Dermis microvascular lymphatic vessel endothelial cell (primary cell): ENCODE measurements at regions not wholly inside any gene's neighbourhood (a gene's known extent, or its start where the extent isn't known, plus 50 kb on each side); places are given as distances from the start of the nearest gene placed in this dataset.
"Not testable (repeated sequence)": the region's sequence is repeated elsewhere in the genome, so short reads cannot be mapped to it uniquely, and the experiment has no call there.

Source experiments
- DNase-seq, 2 donors: peaks; one replicate each; pipeline versions ENCODE4 v3.0.0 to v3.0.0-alpha.2; 2010; ENCODE audit warnings: low read depth in 2 of 2

- not testable (repeated sequence) for DNase-seq
These were observed 109.5 kb upstream of the CXorf66 start for GRCh38 chrX:140074851-140075250.

- no peak for DNase-seq
These were observed 105.7 kb upstream of the CXorf66 start for GRCh38 chrX:140071037-140071436.

- no peak for DNase-seq
These were observed 100.8 kb upstream of the CXorf66 start for GRCh38 chrX:140065961-140066662.

GRCh38 chrX:140064993-140065392, 99.7 kb upstream of the CXorf66 start:
- DNase-seq, result no peak

GRCh38 chrX:140057001-140057411, 91.7 kb upstream of the CXorf66 start:
- DNase-seq, result peak; percentile 59 to 65

- DNase-seq, result no peak
These were observed 88.5 kb upstream of the CXorf66 start for GRCh38 chrX:140053846-140054245.

- DNase-seq, result peak in 1 of 2 donors; percentile 0
These were observed 85.6 kb upstream of the CXorf66 start for GRCh38 chrX:140050906-140051305.

GRCh38 chrX:140040386-140040785, 75.1 kb upstream of the CXorf66 start:
- DNase-seq, result no peak

GRCh38 chrX:140038842-140039241, 73.5 kb upstream of the CXorf66 start:
- DNase-seq, result no peak

- DNase-seq, result peak in 1 of 2 donors; percentile 0
These were observed 69.6 kb upstream of the CXorf66 start for GRCh38 chrX:140034916-140035315.

GRCh38 chrX:140022482-140022881, 57.2 kb upstream of the CXorf66 start:
- DNase-seq, result no peak

GRCh38 chrX:140019134-140019533, 53.8 kb upstream of the CXorf66 start:
- DNase-seq, result not testable (repeated sequence)
